ENCODE measurements at regions not wholly inside any gene's neighbourhood (a gene's known extent, or its start where the extent isn't known, plus 50 kb on each side); places are given as distances from the start of the nearest gene placed in this dataset.

DNA sequence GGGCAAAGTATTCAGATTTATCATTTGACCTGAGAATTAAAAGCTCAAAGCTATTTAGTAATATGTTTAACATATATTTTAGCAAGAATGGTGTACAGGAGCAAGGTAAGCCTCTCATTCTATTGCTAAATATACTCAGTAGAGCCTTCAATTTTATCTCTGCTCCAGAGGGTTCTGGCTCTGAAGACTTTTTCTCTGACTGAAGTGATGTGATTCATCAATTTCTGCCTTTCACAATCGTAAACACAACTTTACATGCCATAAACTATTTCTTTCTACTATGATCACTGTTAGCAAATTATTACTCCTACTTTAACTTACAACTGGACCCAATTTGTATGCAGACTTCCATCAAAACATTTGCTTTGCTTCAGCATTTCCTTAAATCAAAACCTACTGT is 315.0 kb upstream of the NDST4 start (continued):
- TF ChIP-seq ZNF37A (tag by site-specific recombination; IDR thresholded peaks at IDR 0.05) = no peak
- TF ChIP-seq ZNF843 (tag by site-specific recombination; IDR thresholded peaks at IDR 0.05) = no peak
- no peak for TF ChIP-seq ZNF354C (tag by site-specific recombination; IDR thresholded peaks at IDR 0.05; ENCODE audit: borderline replicate concordance, low read depth)
- TF ChIP-seq ZNF701 (tag by site-specific recombination; IDR thresholded peaks at IDR 0.05) = no peak
- TF ChIP-seq, protein P1, sequence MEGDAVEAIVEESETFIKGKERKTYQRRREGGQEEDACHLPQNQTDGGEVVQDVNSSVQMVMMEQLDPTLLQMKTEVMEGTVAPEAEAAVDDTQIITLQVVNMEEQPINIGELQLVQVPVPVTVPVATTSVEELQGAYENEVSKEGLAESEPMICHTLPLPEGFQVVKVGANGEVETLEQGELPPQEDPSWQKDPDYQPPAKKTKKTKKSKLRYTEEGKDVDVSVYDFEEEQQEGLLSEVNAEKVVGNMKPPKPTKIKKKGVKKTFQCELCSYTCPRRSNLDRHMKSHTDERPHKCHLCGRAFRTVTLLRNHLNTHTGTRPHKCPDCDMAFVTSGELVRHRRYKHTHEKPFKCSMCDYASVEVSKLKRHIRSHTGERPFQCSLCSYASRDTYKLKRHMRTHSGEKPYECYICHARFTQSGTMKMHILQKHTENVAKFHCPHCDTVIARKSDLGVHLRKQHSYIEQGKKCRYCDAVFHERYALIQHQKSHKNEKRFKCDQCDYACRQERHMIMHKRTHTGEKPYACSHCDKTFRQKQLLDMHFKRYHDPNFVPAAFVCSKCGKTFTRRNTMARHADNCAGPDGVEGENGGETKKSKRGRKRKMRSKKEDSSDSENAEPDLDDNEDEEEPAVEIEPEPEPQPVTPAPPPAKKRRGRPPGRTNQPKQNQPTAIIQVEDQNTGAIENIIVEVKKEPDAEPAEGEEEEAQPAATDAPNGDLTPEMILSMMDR (tag by site-specific recombination; IDR thresholded peaks at IDR 0.05) = no peak
- TF ChIP-seq OSR2 (tag by site-specific recombination; IDR thresholded peaks at IDR 0.05) = no peak
- TF ChIP-seq KLF7 (tag by site-specific recombination; IDR thresholded peaks at IDR 0.05; ENCODE audit: borderline replicate concordance) = no peak
- no peak for TF ChIP-seq ZNF660 (tag by site-specific recombination; IDR thresholded peaks at IDR 0.05)
- no peak for TF ChIP-seq SP7 (tag by site-specific recombination; IDR thresholded peaks at IDR 0.05)

DNA sequence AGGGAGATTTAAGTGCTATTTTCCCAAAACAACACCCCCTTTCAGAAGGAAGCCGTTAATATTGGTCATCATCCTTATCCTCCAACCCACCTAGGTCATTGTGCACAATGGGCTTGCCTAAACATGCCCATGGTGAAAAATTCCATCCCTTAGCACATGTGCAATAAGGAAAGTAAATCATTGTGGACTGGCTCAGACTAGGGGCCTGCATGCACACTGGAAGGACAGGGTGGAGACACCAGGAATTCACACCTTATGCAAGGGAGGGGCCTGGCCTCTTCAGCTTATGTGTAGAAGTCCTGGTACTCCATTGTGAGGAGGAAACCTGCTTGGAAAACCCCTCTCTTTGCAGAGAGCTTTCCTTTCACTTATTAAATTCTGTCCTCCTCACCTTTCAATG is 311.4 kb upstream of the NDST4 start:
- H3K9me3 ChIP-seq (ENCODE audit: control insufficient read depth, insufficient read depth, low read depth, low read length) = no peaks in the 10 kb centered on the region
- H3K27ac ChIP-seq (ENCODE audit: extremely low read depth, low read depth, low read length) = no peak overlapping the region
- no peaks in the 10 kb centered on the region for H3K36me3 ChIP-seq (ENCODE audit: control insufficient read depth in 2 of 2, insufficient read depth in 1 of 2, low read length in 2 of 2)
- no peak for TF ChIP-seq ZNF626 (tag by site-specific recombination; IDR thresholded peaks at IDR 0.05)
- TF ChIP-seq, protein P2, sequence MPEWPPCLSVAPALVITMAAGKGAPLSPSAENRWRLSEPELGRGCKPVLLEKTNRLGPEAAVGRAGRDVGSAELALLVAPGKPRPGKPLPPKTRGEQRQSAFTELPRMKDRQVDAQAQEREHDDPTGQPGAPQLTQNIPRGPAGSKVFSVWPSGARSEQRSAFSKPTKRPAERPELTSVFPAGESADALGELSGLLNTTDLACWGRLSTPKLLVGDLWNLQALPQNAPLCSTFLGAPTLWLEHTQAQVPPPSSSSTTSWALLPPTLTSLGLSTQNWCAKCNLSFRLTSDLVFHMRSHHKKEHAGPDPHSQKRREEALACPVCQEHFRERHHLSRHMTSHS (tag by site-specific recombination; IDR thresholded peaks at IDR 0.05) = no peak
- no peak for TF ChIP-seq ZNF239 (tag by site-specific recombination; IDR thresholded peaks at IDR 0.05)
- no peak for TF ChIP-seq ZNF214 (tag by site-specific recombination; IDR thresholded peaks at IDR 0.05; ENCODE audit: borderline replicate concordance)
- TF ChIP-seq YY2 (tag by site-specific recombination; IDR thresholded peaks at IDR 0.05) = no peak
- TF ChIP-seq ZNF791 (tag by site-specific recombination; IDR thresholded peaks at IDR 0.05) = no peak
- TF ChIP-seq KLF16 (tag by site-specific recombination; IDR thresholded peaks at IDR 0.05) = no peak
- TF ChIP-seq MYNN (tag by site-specific recombination; IDR thresholded peaks at IDR 0.05; ENCODE audit: borderline replicate concordance) = no peak
- TF ChIP-seq, protein P3, sequence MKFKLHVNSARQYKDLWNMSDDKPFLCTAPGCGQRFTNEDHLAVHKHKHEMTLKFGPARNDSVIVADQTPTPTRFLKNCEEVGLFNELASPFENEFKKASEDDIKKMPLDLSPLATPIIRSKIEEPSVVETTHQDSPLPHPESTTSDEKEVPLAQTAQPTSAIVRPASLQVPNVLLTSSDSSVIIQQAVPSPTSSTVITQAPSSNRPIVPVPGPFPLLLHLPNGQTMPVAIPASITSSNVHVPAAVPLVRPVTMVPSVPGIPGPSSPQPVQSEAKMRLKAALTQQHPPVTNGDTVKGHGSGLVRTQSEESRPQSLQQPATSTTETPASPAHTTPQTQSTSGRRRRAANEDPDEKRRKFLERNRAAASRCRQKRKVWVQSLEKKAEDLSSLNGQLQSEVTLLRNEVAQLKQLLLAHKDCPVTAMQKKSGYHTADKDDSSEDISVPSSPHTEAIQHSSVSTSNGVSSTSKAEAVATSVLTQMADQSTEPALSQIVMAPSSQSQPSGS (tag by site-specific recombination; IDR thresholded peaks at IDR 0.05; ENCODE audit: low read depth) = no peak
- TF ChIP-seq ZNF292 (tag by site-specific recombination; IDR thresholded peaks at IDR 0.05; ENCODE audit: borderline replicate concordance, low read depth) = no peak
- TF ChIP-seq, protein P4, sequence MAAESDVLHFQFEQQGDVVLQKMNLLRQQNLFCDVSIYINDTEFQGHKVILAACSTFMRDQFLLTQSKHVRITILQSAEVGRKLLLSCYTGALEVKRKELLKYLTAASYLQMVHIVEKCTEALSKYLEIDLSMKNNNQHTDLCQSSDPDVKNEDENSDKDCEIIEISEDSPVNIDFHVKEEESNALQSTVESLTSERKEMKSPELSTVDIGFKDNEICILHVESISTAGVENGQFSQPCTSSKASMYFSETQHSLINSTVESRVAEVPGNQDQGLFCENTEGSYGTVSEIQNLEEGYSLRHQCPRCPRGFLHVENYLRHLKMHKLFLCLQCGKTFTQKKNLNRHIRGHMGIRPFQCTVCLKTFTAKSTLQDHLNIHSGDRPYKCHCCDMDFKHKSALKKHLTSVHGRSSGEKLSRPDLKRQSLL (tag by site-specific recombination; IDR thresholded peaks at IDR 0.05) = no peak
- TF ChIP-seq TRIM28 (IDR thresholded peaks at IDR 0.05; ENCODE audit: borderline replicate concordance, low read length) = no peak
- no peak for TF ChIP-seq IKZF3 (tag by site-specific recombination; IDR thresholded peaks at IDR 0.05)
- TF ChIP-seq SP3 (tag by site-specific recombination; IDR thresholded peaks at IDR 0.05) = no peak
- TF ChIP-seq, protein P5, sequence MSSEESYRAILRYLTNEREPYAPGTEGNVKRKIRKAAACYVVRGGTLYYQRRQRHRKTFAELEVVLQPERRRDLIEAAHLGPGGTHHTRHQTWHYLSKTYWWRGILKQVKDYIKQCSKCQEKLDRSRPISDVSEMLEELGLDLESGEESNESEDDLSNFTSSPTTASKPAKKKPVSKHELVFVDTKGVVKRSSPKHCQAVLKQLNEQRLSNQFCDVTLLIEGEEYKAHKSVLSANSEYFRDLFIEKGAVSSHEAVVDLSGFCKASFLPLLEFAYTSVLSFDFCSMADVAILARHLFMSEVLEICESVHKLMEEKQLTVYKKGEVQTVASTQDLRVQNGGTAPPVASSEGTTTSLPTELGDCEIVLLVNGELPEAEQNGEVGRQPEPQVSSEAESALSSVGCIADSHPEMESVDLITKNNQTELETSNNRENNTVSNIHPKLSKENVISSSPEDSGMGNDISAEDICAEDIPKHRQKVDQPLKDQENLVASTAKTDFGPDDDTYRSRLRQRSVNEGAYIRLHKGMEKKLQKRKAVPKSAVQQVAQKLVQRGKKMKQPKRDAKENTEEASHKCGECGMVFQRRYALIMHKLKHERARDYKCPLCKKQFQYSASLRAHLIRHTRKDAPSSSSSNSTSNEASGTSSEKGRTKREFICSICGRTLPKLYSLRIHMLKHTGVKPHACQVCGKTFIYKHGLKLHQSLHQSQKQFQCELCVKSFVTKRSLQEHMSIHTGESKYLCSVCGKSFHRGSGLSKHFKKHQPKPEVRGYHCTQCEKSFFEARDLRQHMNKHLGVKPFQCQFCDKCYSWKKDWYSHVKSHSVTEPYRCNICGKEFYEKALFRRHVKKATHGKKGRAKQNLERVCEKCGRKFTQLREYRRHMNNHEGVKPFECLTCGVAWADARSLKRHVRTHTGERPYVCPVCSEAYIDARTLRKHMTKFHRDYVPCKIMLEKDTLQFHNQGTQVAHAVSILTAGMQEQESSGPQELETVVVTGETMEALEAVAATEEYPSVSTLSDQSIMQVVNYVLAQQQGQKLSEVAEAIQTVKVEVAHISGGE (tag by site-specific recombination; conservative IDR thresholded peaks at IDR 0.05; ENCODE audit: low read depth) = no peak
- TF ChIP-seq, protein P6, sequence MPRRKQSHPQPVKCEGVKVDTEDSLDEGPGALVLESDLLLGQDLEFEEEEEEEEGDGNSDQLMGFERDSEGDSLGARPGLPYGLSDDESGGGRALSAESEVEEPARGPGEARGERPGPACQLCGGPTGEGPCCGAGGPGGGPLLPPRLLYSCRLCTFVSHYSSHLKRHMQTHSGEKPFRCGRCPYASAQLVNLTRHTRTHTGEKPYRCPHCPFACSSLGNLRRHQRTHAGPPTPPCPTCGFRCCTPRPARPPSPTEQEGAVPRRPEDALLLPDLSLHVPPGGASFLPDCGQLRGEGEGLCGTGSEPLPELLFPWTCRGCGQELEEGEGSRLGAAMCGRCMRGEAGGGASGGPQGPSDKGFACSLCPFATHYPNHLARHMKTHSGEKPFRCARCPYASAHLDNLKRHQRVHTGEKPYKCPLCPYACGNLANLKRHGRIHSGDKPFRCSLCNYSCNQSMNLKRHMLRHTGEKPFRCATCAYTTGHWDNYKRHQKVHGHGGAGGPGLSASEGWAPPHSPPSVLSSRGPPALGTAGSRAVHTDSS (tag by site-specific recombination; IDR thresholded peaks at IDR 0.05) = no peak
- TF ChIP-seq ZNF302 (tag by site-specific recombination; IDR thresholded peaks at IDR 0.05; ENCODE audit: low read depth) = no peak
- TF ChIP-seq GFI1B (tag by site-specific recombination; IDR thresholded peaks at IDR 0.05) = no peak
- TF ChIP-seq ZNF221 (tag by site-specific recombination; IDR thresholded peaks at IDR 0.05; ENCODE audit: borderline replicate concordance) = no peak
- no peak for TF ChIP-seq ZNF747 (tag by site-specific recombination; IDR thresholded peaks at IDR 0.05)
- H3K4me1 ChIP-seq (ENCODE audit: control insufficient read depth, insufficient read depth, low read length) = no peaks in the 10 kb centered on the region
- no peak overlapping the region for H3K4me3 ChIP-seq (ENCODE audit: low read depth, low read length)
- ChIA-PET POLR2A (no interaction called here), CTCF (no interaction called here)
